Kidney epithelial cell (primary cell): ENCODE measurements at regions not wholly inside any gene's neighbourhood (a gene's known extent, or its start where the extent isn't known, plus 50 kb on each side); places are given as distances from the start of the nearest gene placed in this dataset.

Experiments
- DNase-seq: peaks from one replicate; pipeline ENCODE4 v3.0.0-alpha.2; 2010; ENCODE audit warnings: low read depth
- H3K27me3 ChIP-seq: 2 replicates; pipeline ENCODE4 v1.6.0; 2011; ENCODE audit warnings: low read length; ENCODE audit not compliant: control insufficient read depth, insufficient read depth
- H3K36me3 ChIP-seq: 2 replicates; pipeline ENCODE4 v1.5.1; 2011; ENCODE audit warnings: low read length; ENCODE audit not compliant: control insufficient read depth, insufficient read depth
- H3K4me3 ChIP-seq: 2 replicates; pipeline ENCODE4 v1.5.1; 2011; ENCODE audit warnings: low read depth, mild to moderate bottlenecking, control low read depth, low read length
- TF ChIP-seq, protein P1 (sequence below): IDR thresholded peaks from 2 replicates; pipeline ENCODE4 v1.5.1; 2011; ENCODE audit warnings: mild to moderate bottlenecking, moderate library complexity, low read length, control low read depth, inconsistent platforms; ENCODE audit not compliant: insufficient read depth, poor library complexity, severe bottlenecking

DNA sequence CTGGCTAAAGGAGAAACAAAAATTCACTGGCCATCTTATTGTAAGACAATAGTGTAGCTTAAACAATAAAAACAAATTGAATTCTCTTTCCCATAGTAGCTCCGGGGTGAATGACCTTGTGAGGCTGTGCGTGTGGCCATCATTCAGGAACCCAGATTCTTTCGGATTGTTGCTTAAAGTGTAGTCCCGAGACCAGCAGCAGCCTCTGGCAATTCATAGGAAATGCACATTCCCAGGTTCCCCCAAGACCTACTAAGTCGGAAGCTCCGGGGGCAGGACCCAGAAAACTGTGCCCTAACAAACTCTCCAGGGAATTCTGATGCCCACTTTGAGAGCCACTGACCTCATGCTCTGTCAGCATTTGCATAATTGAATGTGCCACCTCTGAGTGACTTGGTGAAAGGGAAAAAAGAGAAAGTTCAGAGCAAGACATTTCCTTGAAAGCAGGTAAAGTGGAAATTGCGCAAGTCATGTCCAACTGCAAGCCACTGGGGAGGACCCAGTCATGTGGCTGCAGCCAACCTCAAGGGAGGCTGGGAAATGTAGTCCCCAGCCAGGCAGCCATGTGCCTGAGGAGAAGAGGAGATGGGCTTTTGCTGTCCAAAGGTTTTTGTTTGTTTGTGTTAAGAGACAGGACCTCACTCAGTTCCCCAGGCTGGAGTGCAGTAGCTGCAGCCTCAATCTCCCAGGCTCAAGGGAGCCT lies 50.7 kb upstream of the PNMA8B start:
- DNase-seq: peak; percentile 19
- Histone ChIP-seq H3K36me3 (no peaks in the 10 kb centered on the region), H3K4me3 (no peak overlapping the region), H3K27me3 (no peaks in the 10 kb centered on the region)
- TF ChIP-seq, protein P1, sequence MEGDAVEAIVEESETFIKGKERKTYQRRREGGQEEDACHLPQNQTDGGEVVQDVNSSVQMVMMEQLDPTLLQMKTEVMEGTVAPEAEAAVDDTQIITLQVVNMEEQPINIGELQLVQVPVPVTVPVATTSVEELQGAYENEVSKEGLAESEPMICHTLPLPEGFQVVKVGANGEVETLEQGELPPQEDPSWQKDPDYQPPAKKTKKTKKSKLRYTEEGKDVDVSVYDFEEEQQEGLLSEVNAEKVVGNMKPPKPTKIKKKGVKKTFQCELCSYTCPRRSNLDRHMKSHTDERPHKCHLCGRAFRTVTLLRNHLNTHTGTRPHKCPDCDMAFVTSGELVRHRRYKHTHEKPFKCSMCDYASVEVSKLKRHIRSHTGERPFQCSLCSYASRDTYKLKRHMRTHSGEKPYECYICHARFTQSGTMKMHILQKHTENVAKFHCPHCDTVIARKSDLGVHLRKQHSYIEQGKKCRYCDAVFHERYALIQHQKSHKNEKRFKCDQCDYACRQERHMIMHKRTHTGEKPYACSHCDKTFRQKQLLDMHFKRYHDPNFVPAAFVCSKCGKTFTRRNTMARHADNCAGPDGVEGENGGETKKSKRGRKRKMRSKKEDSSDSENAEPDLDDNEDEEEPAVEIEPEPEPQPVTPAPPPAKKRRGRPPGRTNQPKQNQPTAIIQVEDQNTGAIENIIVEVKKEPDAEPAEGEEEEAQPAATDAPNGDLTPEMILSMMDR: no peak

DNA sequence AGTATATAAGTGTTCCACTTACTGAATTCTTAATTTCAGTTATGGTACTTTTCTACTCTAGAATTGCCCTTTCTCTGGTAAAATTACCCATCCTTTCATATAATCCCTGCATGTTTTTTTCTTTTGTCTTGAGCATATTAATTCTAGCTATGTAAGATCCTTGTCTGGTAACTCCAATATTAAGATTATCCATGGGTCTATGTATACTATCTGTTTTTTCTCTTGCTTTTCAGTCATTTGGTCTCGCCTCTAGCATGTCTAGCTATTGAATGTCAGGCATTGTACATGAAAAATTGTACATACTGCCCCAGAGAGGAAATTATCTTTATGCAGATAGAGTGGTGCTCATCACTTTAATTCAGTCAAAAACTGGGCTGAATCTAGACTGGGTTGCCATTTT lies 50.4 kb upstream of the CALM3 start:
- DNase-seq: no peak
- H3K36me3 ChIP-seq: no peaks in the 10 kb centered on the region
- TF ChIP-seq, protein P1: no peak
- no peaks in the 10 kb centered on the region for H3K27me3 ChIP-seq
- H3K4me3 ChIP-seq: no peak overlapping the region

DNA sequence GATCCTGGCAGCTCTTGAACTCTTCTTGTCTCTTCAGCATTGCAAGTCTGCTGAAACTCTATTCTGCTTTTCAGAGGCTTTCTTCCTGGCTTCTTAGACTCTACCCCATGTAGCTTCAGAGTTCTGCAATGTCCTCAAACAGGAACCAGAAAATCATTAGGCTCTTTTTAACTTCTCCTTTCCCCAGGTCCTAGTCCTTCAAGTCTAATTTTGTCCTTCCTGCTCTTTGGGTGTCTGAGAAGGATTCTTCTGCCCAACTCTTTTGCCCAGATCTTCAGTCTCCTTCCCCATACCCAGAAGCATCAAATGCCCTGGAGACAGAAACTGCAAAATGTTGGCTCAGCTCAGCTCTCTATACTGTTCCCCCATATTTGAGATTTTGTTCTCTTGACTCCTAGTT lies 50.0 kb upstream of the CALM3 start:
- TF ChIP-seq, protein P1: no peak
- no peak for DNase-seq

More for the DNA sequence above, 50.0 kb upstream of the CALM3 start:
- Histone ChIP-seq H3K36me3 (no peaks in the 10 kb centered on the region), H3K27me3 (no peaks in the 10 kb centered on the region), H3K4me3 (no peak overlapping the region)
